SK-N-SH treated with all-trans-retinoic acid at 6 μM for 48 hours (cell line): ENCODE measurements at regions not wholly inside any gene's neighbourhood (a gene's known extent, or its start where the extent isn't known, plus 50 kb on each side); places are given as distances from the start of the nearest gene placed in this dataset.

Experiments used
- ARNTL ChIP-seq: fragments of 450-650 bp; formaldehyde crosslinking; IDR thresholded peaks from 2 replicates; pipeline ENCODE4 v1.5.0; 2020; ENCODE audit warnings: low read depth, mild to moderate bottlenecking, moderate library complexity, borderline replicate concordance
- PATZ1 ChIP-seq: fragments of 250-450 bp; sonication (Bioruptor Pico); IDR thresholded peaks from 2 replicates; pipeline ENCODE4 v1.8.0; 2020; ENCODE audit warnings: mild to moderate bottlenecking, moderate library complexity, borderline replicate concordance
- POU6F1 ChIP-seq: fragments of 250-450 bp; sonication (Bioruptor Pico); IDR thresholded peaks from 2 replicates; pipeline ENCODE4 v1.8.0; 2021; ENCODE audit warnings: low read depth, mild to moderate bottlenecking, moderate library complexity, borderline replicate concordance
- ZFP3 ChIP-seq: fragments of 250-450 bp; sonication (Bioruptor Pico); IDR thresholded peaks from 2 replicates; pipeline ENCODE4 v1.5.0; 2020; ENCODE audit warnings: mild to moderate bottlenecking, moderate library complexity
- ZFP30 ChIP-seq: fragments of 450-650 bp; formaldehyde crosslinking; IDR thresholded peaks from 2 replicates; pipeline ENCODE4 v1.5.0; 2022; ENCODE audit warnings: mild to moderate bottlenecking, moderate library complexity
- TF ChIP-seq, protein P1 (sequence below): fragments of 250-450 bp; sonication (Bioruptor Pico); IDR thresholded peaks from 2 replicates; pipeline ENCODE4 v1.5.1; 2020; ENCODE audit warnings: low read depth, mild to moderate bottlenecking, moderate library complexity

DNA sequence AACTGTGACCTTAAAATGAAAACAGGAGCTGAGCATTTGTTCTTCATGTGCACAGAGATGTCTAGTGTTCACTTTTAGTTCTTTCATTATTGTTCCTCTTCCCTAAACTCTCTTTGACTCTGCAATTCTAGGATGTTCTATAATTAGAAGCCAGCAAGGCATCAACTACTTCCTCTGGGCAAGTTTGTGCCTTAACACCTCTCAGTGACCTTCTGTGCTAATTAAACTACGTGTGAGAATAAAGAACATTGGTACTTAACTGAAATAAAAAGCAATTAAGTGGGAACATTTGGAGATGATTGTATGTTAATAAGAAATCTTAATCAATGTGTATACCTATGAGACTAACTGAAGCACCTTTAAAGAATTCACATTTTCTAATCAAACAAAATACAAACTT lies 242.8 kb downstream of the RASEF start:
- no peak for TF ChIP-seq ARNTL (CRISPR knock-in tag)
- TF ChIP-seq PATZ1: no peak
- no peak for TF ChIP-seq ZFP30 (CRISPR knock-in tag)
- TF ChIP-seq ZFP3 (CRISPR knock-in tag): no peak
- no peak for TF ChIP-seq POU6F1
- TF ChIP-seq, protein P1, sequence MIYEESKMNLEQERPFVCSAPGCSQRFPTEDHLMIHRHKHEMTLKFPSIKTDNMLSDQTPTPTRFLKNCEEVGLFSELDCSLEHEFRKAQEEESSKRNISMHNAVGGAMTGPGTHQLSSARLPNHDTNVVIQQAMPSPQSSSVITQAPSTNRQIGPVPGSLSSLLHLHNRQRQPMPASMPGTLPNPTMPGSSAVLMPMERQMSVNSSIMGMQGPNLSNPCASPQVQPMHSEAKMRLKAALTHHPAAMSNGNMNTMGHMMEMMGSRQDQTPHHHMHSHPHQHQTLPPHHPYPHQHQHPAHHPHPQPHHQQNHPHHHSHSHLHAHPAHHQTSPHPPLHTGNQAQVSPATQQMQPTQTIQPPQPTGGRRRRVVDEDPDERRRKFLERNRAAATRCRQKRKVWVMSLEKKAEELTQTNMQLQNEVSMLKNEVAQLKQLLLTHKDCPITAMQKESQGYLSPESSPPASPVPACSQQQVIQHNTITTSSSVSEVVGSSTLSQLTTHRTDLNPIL (CRISPR knock-in tag): no peak
